ENCODE measurements at regions not wholly inside any gene's neighbourhood (a gene's known extent, or its start where the extent isn't known, plus 50 kb on each side); places are given as distances from the start of the nearest gene placed in this dataset.

DNA sequence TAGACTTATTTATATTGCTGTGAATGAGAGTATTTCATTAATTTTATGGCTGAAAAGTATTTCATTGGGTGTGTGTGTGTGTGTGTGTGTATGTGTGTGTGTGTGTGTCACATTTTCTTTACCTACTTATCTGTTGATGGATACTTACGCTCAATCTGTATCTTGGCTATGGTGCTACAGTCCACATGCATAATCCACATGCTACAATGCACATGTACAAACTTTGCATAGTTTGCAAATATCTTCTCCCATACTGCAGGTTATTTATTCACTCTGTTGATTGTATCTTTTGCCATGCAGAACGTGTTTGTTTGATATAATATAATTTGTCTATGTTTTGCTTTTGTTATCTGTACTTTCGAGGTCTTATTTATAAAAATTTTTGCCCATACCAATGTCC is 167.8 kb downstream of the RAB28 start:
- no peak overlapping the region for H3K27ac ChIP-seq
- no peaks in the 10 kb centered on the region for H3K27me3 ChIP-seq (replicated peaks)
- TF ChIP-seq, protein P1, sequence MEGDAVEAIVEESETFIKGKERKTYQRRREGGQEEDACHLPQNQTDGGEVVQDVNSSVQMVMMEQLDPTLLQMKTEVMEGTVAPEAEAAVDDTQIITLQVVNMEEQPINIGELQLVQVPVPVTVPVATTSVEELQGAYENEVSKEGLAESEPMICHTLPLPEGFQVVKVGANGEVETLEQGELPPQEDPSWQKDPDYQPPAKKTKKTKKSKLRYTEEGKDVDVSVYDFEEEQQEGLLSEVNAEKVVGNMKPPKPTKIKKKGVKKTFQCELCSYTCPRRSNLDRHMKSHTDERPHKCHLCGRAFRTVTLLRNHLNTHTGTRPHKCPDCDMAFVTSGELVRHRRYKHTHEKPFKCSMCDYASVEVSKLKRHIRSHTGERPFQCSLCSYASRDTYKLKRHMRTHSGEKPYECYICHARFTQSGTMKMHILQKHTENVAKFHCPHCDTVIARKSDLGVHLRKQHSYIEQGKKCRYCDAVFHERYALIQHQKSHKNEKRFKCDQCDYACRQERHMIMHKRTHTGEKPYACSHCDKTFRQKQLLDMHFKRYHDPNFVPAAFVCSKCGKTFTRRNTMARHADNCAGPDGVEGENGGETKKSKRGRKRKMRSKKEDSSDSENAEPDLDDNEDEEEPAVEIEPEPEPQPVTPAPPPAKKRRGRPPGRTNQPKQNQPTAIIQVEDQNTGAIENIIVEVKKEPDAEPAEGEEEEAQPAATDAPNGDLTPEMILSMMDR (IDR thresholded peaks at IDR 0.05; ENCODE audit: low read depth, low read length, missing control alignments), result no peak
- no peak for DNase-seq
- H3K4me3 ChIP-seq (ENCODE audit: low read depth, low read length), result no peak overlapping the region
- H3K36me3 ChIP-seq (replicated peaks), result no peaks in the 10 kb centered on the region
- in situ Hi-C loops (cut with HindIII; ENCODE audit: low pct_ligation_motif_present, low sequenced_read_pairs), result no loop called here

DNA sequence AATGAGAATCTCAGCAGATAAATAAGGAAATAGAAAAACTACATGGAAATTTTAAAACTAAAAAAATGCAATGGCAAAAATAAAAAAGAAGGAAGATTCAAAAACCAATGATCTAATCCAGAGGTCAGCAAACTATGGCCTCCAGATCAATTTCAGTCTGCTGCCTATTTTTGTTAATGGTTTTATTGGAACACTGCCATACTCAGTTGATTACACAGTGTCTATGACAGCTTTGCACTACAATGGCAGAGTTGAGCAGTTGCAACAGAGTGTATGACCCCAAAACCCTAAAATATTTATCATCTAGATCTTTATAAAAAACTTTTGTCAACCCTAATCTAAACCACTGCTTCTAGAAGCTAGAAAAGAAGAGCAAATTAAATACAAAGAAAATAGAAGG is 170.3 kb downstream of the RAB28 start:
- no peaks in the 10 kb centered on the region for H3K36me3 ChIP-seq (replicated peaks)
- DNase-seq, result no peak
- TF ChIP-seq, protein P1 (IDR thresholded peaks at IDR 0.05; ENCODE audit: low read depth, low read length, missing control alignments), result no peak
- H3K4me3 ChIP-seq (ENCODE audit: low read depth, low read length), result no peak overlapping the region
- no peaks in the 10 kb centered on the region for H3K27me3 ChIP-seq (replicated peaks)
- in situ Hi-C loops (cut with HindIII; ENCODE audit: low pct_ligation_motif_present, low sequenced_read_pairs), result no loop called here
- no peak overlapping the region for H3K27ac ChIP-seq

DNA sequence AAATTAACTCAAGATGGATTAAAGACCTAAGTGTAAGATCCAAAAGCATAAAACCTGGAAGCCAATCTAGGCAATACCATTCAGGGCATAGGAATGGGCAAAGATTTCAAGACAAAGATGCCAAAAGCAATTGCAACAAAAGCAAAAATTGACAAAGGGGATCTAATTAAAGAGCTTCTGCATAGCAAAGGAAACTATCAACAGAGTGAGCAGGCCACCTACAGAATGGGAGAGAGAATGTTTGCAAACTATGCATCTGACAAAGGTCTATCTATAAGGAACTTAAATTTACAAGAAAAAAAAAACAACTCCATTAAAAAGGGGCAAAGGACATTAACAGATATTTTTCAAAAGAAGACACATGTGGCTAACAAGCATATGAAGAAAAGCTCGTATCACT is 171.9 kb downstream of the RAB28 start:
- Histone ChIP-seq H3K27ac (no peak overlapping the region), H3K4me3 (ENCODE audit: low read depth, low read length) (no peak overlapping the region), H3K36me3 (replicated peaks) (no peaks in the 10 kb centered on the region), H3K27me3 (replicated peaks) (no peaks in the 10 kb centered on the region)
- TF ChIP-seq, protein P1 (IDR thresholded peaks at IDR 0.05; ENCODE audit: low read depth, low read length, missing control alignments), result no peak
- in situ Hi-C loops (cut with HindIII; ENCODE audit: low pct_ligation_motif_present, low sequenced_read_pairs), result no loop called here
- DNase-seq, result no peak

DNA sequence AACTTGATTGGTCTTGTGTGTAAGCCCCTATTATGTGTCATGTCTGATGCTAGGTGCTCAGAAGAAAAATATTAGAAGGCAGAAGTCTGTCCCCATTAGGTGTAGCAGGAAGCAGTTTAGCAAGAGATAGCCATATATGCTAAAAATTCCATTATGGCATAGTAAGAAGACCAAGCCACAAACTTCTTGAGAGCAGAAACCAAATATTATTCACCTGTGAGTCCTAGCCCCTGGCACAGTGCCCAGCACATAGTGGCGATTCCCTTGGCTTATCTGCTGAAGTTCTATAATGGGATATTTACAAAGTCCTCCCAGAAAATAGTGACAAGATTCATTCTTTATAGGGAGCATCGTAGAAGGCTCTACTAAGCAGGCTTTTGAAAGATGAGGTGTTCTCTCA is 174.4 kb downstream of the RAB28 start:
- no peak for DNase-seq
- TF ChIP-seq, protein P1 (IDR thresholded peaks at IDR 0.05; ENCODE audit: low read depth, low read length, missing control alignments), result no peak
- H3K27me3 ChIP-seq (replicated peaks), result no peaks in the 10 kb centered on the region
- in situ Hi-C loops (cut with HindIII; ENCODE audit: low pct_ligation_motif_present, low sequenced_read_pairs), result no loop called here
- H3K27ac ChIP-seq, result no peak overlapping the region
- no peak overlapping the region for H3K4me3 ChIP-seq (ENCODE audit: low read depth, low read length)
- no peaks in the 10 kb centered on the region for H3K36me3 ChIP-seq (replicated peaks)

DNA sequence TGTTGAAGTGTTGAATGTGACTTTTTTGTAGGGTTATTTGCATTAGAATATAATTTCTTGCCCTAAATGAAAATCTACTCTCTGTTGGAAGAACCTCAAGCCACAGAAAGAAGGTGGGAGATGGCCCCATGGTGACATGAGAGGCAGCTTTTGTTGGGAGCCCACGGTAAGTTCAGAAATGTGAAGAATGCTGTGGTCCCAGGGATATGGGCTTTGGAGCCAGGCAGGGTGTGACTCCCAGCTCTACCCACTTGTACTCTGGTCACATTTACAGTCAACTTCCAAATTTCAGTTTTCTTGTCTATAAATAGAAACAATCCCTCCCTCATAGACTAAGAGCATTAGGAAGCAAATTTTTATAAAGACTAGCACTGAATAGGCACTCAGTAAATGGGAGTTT is 177.8 kb downstream of the RAB28 start:
- Histone ChIP-seq H3K27ac (no peak overlapping the region), H3K4me3 (ENCODE audit: low read depth, low read length) (no peak overlapping the region), H3K27me3 (replicated peaks) (no peaks in the 10 kb centered on the region), H3K36me3 (replicated peaks) (no peaks in the 10 kb centered on the region)
- DNase-seq, result no peak
- TF ChIP-seq, protein P1 (IDR thresholded peaks at IDR 0.05; ENCODE audit: low read depth, low read length, missing control alignments), result no peak
- in situ Hi-C loops (cut with HindIII; ENCODE audit: low pct_ligation_motif_present, low sequenced_read_pairs), result no loop called here

DNA sequence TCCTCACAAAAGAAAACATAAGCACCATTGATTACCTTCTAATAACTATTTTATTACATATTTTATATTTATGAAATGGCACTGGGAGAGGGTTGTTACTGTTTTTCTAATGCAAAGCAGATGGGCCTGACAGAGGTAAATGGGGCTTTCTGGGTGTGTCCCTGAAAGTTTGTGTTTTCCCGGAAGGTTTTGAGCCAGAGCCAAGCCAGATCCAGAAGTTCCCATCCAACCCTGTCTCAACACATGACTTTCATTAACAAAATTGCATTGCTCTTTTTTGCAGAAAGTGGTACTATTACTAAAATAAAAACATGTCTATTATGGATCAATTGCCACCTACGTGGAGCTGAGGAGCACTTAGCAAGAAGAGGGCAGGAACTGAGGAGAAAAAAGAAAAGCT is 181.3 kb downstream of the RAB28 start:
- Histone ChIP-seq H3K27ac (no peak overlapping the region), H3K4me3 (ENCODE audit: low read depth, low read length) (no peak overlapping the region), H3K36me3 (replicated peaks) (no peaks in the 10 kb centered on the region), H3K27me3 (replicated peaks) (no peaks in the 10 kb centered on the region)
- TF ChIP-seq, protein P1 (IDR thresholded peaks at IDR 0.05; ENCODE audit: low read depth, low read length, missing control alignments), result no peak
- in situ Hi-C loops (cut with HindIII; ENCODE audit: low pct_ligation_motif_present, low sequenced_read_pairs), result no loop called here
- DNase-seq, result no peak
